Body of pancreas (tissue), 4 donors: ENCODE measurements at regions not wholly inside any gene's neighbourhood (a gene's known extent, or its start where the extent isn't known, plus 50 kb on each side); places are given as distances from the start of the nearest gene placed in this dataset.

Source experiments
- CTCF ChIP-seq, 7 experiments: fragments of 450-650 bp in 4 of 7; fragments of 200-600 bp in 3 of 7; sonication (generic) in 3 of 7; IDR thresholded peaks; one replicate each; pipeline ENCODE4 v1.5.1; 2016 to 2019; ENCODE audit warnings: antibody characterized with exemption in 7 of 7
- POLR2A ChIP-seq, 3 donors: fragments of 450-650 bp; IDR thresholded peaks; one replicate each; pipeline ENCODE4 v1.6.1; 2016; ENCODE audit warnings: antibody characterized with exemption in 3 of 3, mild to moderate bottlenecking in 2 of 3

GRCh38 chr6:90449311-90449710, 137.6 kb downstream of the MAP3K7 start:
- no peak for TF ChIP-seq POLR2A (IDR thresholded peaks at IDR 0.05)
- no peak for TF ChIP-seq CTCF (IDR thresholded peaks at IDR 0.05)
